ENCODE measurements at regions not wholly inside any gene's neighbourhood (a gene's known extent, or its start where the extent isn't known, plus 50 kb on each side); places are given as distances from the start of the nearest gene placed in this dataset.
A peak's percentile ranks its signal among the peaks of the same experiment; 100 is the strongest.

DNA sequence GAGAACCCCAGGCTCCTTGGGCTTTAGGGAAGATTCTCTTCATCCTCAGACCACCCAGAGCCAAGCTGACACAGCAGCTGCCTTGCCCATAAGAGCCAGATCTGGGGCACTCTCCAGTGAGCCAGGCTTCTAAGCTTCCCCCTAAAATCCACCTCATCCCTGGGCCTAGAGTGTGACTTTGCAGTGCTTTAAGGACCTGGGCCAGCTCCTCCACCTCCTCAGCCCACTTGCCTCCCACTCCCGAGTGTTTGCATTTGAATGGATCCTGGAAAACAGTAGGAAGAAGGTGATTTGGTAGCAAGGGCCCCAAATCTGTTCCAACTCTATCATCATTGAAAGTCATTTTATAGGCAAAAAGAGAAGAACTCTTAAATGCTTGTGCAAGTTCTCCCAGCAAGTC is 108.7 kb upstream of the UBL3 start:
- DNase-seq, result no peak
- Histone ChIP-seq H3K27ac (ENCODE audit: low read depth in 2 of 2, low read length in 1 of 2) (no peak overlapping the region), H3K9ac (no peak overlapping the region), H3F3A (replicated peaks; ENCODE audit: insufficient read depth) (no peaks in the 10 kb centered on the region), H3K4me2 (no peak overlapping the region), H3K79me2 (ENCODE audit: insufficient read depth) (no peaks in the 10 kb centered on the region), H3K9me3 (no peaks in the 10 kb centered on the region), H3K9me2 (no peaks in the 10 kb centered on the region), H3K4me1 (ENCODE audit: control insufficient read depth in 1 of 2, insufficient read depth in 2 of 2, low read depth in 1 of 2, low read length in 1 of 2) (peaks cover 0 to 2% of the 10 kb centered on the region in 2 experiments; a peak in 1 of 4 replicates), H4K20me1 (ENCODE audit: insufficient read depth) (no peaks in the 10 kb centered on the region), H3K27me3 (ENCODE audit: insufficient read depth) (no peaks in the 10 kb centered on the region; the same call in 1 of the 2 replicates), H3K4me3 (ENCODE audit: low read depth in 2 of 2, low read length in 1 of 2) (no peak overlapping the region), H2AFZ (ENCODE audit: low read depth) (no peak overlapping the region), H3K36me3 (replicated peaks in 1 of 2; ENCODE audit: control insufficient read depth in 1 of 2, insufficient read depth in 2 of 2, low read length in 1 of 2) (no peaks in the 10 kb centered on the region)
- ChIA-PET CTCF (interaction anchor here (0.9 kb wide), 1 partner anchor 155 kb away, joined by 6 read pairs; no protein-coding TSS in a partner anchor), POLR2A (no interaction called here)
- TF ChIP-seq, protein P1, sequence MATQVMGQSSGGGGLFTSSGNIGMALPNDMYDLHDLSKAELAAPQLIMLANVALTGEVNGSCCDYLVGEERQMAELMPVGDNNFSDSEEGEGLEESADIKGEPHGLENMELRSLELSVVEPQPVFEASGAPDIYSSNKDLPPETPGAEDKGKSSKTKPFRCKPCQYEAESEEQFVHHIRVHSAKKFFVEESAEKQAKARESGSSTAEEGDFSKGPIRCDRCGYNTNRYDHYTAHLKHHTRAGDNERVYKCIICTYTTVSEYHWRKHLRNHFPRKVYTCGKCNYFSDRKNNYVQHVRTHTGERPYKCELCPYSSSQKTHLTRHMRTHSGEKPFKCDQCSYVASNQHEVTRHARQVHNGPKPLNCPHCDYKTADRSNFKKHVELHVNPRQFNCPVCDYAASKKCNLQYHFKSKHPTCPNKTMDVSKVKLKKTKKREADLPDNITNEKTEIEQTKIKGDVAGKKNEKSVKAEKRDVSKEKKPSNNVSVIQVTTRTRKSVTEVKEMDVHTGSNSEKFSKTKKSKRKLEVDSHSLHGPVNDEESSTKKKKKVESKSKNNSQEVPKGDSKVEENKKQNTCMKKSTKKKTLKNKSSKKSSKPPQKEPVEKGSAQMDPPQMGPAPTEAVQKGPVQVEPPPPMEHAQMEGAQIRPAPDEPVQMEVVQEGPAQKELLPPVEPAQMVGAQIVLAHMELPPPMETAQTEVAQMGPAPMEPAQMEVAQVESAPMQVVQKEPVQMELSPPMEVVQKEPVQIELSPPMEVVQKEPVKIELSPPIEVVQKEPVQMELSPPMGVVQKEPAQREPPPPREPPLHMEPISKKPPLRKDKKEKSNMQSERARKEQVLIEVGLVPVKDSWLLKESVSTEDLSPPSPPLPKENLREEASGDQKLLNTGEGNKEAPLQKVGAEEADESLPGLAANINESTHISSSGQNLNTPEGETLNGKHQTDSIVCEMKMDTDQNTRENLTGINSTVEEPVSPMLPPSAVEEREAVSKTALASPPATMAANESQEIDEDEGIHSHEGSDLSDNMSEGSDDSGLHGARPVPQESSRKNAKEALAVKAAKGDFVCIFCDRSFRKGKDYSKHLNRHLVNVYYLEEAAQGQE (IDR thresholded peaks at IDR 0.05; ENCODE audit: low read depth, low read length), result peak; percentile 62; the same call in 1 of the 2 replicates
- TF ChIP-seq TEAD4 (IDR thresholded peaks at IDR 0.05; ENCODE audit: borderline replicate concordance, insufficient read depth), result no peak
- WGBS (ENCODE audit: low lambda C conversion rate), result 40% methylated on average over 1 of the region's 1 CpG

DNA sequence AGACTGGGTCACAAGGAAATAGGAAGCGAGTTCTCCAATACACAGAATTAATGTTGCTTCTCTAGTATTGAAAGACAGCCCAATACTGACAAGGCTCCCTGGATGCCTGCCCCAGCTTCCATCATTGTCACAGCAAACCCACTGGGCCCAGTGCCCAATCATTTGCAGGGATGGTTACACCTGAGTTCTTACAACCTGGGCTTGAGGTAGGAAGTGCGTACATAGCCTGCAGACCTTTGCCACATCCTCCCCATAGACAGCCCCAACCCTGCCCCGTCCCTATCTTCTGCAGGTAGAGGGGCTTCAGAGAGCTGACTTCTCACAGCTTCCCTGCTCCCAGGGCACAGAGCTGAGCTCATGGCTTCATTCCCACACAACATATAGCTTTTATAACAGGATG is 108.1 kb upstream of the UBL3 start:
- H3F3A ChIP-seq (replicated peaks; ENCODE audit: insufficient read depth), result no peaks in the 10 kb centered on the region
- no peaks in the 10 kb centered on the region for H3K79me2 ChIP-seq (ENCODE audit: insufficient read depth)
- H3K27me3 ChIP-seq (ENCODE audit: insufficient read depth), result no peaks in the 10 kb centered on the region; the same call in 1 of the 2 replicates
- POLR2A ChIA-PET, result no interaction called here
- DNase-seq, result no peak
- TF ChIP-seq FOSL2 (IDR thresholded peaks at IDR 0.05; ENCODE audit: borderline replicate concordance, low read depth) (no peak), CHD2 (IDR thresholded peaks at IDR 0.05; ENCODE audit: low read length, partially characterized antibody) (no peak), EZH2phosphoT487 (IDR thresholded peaks at IDR 0.05; ENCODE audit: borderline replicate concordance, low read depth) (no peak), GABPA (IDR thresholded peaks at IDR 0.05; ENCODE audit: low read depth) (no peak)
- CTCF ChIA-PET, result interaction anchor here (0.9 kb wide), 1 partner anchor 156 kb away, joined by 6 read pairs; no protein-coding TSS in a partner anchor
- no peaks in the 10 kb centered on the region for H3K9me2 ChIP-seq
- H2AFZ ChIP-seq (ENCODE audit: low read depth), result no peak overlapping the region
- no peaks in the 10 kb centered on the region for H3K36me3 ChIP-seq (replicated peaks in 1 of 2; ENCODE audit: control insufficient read depth in 1 of 2, insufficient read depth in 2 of 2, low read length in 1 of 2)
- no peak overlapping the region for H3K27ac ChIP-seq (ENCODE audit: low read depth in 2 of 2, low read length in 1 of 2)
- H3K4me3 ChIP-seq (ENCODE audit: low read depth in 2 of 2, low read length in 1 of 2), result no peak overlapping the region
- no peaks in the 10 kb centered on the region for H4K20me1 ChIP-seq (ENCODE audit: insufficient read depth)
- H3K9me3 ChIP-seq, result no peaks in the 10 kb centered on the region
- peaks cover 0 to 2% of the 10 kb centered on the region in 2 experiments; a peak in 1 of 4 replicates for H3K4me1 ChIP-seq (ENCODE audit: control insufficient read depth in 1 of 2, insufficient read depth in 2 of 2, low read depth in 1 of 2, low read length in 1 of 2)
- H3K9ac ChIP-seq, result no peak overlapping the region
- WGBS (ENCODE audit: low lambda C conversion rate), result 64% methylated on average over 2 of the region's 3 CpGs
- no peak overlapping the region for H3K4me2 ChIP-seq

DNA sequence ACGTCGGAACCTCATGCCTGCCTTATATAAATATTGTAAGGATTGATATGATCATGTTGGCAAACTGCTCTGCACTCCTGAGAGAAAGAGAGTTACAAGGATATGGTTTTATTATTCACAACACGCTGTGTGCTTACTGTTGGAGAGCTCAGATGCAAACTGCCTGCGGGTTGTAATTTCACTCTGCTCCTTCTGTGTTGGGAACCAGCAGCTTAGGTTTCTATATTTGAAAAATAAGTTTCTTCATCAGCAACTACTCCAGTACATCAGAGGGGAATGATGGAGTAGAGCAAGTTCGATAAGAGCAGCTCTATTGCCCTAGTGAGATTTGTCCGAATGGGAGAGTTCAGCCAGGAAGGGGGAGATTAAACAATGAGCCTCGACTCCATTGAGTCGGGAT is 106.9 kb upstream of the UBL3 start:
- ChIA-PET POLR2A (no interaction called here), CTCF (interaction anchor here (0.6 kb wide), 1 partner anchor 58 kb away, joined by 3 read pairs; no protein-coding TSS in a partner anchor)
- DNase-seq, result no peak
- Histone ChIP-seq H3K27me3 (ENCODE audit: insufficient read depth) (no peaks in the 10 kb centered on the region; the same call in 1 of the 2 replicates), H3K36me3 (replicated peaks in 1 of 2; ENCODE audit: control insufficient read depth in 1 of 2, insufficient read depth in 2 of 2, low read length in 1 of 2) (no peaks in the 10 kb centered on the region), H3K9me2 (no peaks in the 10 kb centered on the region), H3K9me3 (no peaks in the 10 kb centered on the region), H3K4me1 (ENCODE audit: control insufficient read depth in 1 of 2, insufficient read depth in 2 of 2, low read depth in 1 of 2, low read length in 1 of 2) (peaks cover 0 to 2% of the 10 kb centered on the region in 2 experiments; a peak in 1 of 4 replicates), H3K4me3 (ENCODE audit: low read depth in 2 of 2, low read length in 1 of 2) (no peak overlapping the region), H3K9ac (no peak overlapping the region), H4K20me1 (ENCODE audit: insufficient read depth) (no peaks in the 10 kb centered on the region), H3F3A (replicated peaks; ENCODE audit: insufficient read depth) (no peaks in the 10 kb centered on the region), H3K27ac (ENCODE audit: low read depth in 2 of 2, low read length in 1 of 2) (no peak overlapping the region), H3K4me2 (no peak overlapping the region; the same call in 1 of the 2 replicates), H3K79me2 (ENCODE audit: insufficient read depth) (no peaks in the 10 kb centered on the region), H2AFZ (ENCODE audit: low read depth) (no peak overlapping the region)
- 50% methylated on average over 8 of the region's 8 CpGs for WGBS (ENCODE audit: low lambda C conversion rate)
- TF ChIP-seq SMC3 (IDR thresholded peaks at IDR 0.05; ENCODE audit: low read depth, low read length), result no peak
- TF ChIP-seq GABPA (IDR thresholded peaks at IDR 0.05; ENCODE audit: low read depth), result no peak
- TF ChIP-seq NFIC (IDR thresholded peaks at IDR 0.05; ENCODE audit: borderline replicate concordance), result no peak
- no peak for TF ChIP-seq POLR2AphosphoS5 (IDR thresholded peaks at IDR 0.05; ENCODE audit: low read depth, low read length)

All from SK-N-SH (cell line).